ENCODE measurements at regions not wholly inside any gene's neighbourhood (a gene's known extent, or its start where the extent isn't known, plus 50 kb on each side); places are given as distances from the start of the nearest gene placed in this dataset.

GRCh38 chr3:95311272-95311671 lies 1248.4 kb downstream of the NSUN3 start:
- Histone ChIP-seq H3K4me1 (ENCODE audit: insufficient read depth, low read length) (no peaks in the 10 kb centered on the region), H3K27me3 (ENCODE audit: insufficient read depth, low read length) (no peaks in the 10 kb centered on the region), H3K27ac (ENCODE audit: low read depth, low read length) (no peak overlapping the region), H3K36me3 (ENCODE audit: insufficient read depth, low read length) (no peaks in the 10 kb centered on the region), H3K79me2 (ENCODE audit: insufficient read depth, low read length) (no peaks in the 10 kb centered on the region), H2AFZ (ENCODE audit: low read length) (no peak overlapping the region), H3K9me3 (ENCODE audit: low read depth, low read length) (no peaks in the 10 kb centered on the region), H3K4me3 (ENCODE audit: insufficient read depth, low read length) (no peak overlapping the region), H4K20me1 (ENCODE audit: insufficient read depth, low read length) (no peaks in the 10 kb centered on the region), H3K4me2 (ENCODE audit: insufficient read depth, low read length) (no peak overlapping the region)
- no peak for DNase-seq (ENCODE audit: insufficient read length, low spot score, missing footprints)
- no peak for TF ChIP-seq CTCF (IDR thresholded peaks at IDR 0.05; ENCODE audit: extremely low read depth, low read depth, low read length)

DNA sequence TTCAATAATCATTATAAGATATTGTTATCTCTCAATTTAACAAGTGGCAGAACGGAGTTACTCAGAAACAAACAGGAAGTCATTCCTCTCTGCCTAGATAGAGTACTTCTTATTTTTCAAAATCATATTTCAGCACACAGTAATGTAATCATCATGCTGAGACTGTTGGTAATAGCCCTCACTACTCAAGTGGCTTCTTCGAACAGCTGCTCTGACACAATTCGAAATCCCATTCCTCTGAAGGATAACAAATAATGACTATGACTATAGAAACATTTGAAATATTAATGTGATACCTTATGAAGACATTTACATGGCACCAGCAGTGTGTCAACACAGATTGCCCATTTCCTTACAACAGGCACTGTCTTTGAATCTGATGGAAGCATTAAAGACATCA lies 1249.8 kb downstream of the NSUN3 start:
- H3K4me3 ChIP-seq (ENCODE audit: insufficient read depth, low read length): no peak overlapping the region
- no peaks in the 10 kb centered on the region for H3K79me2 ChIP-seq (ENCODE audit: insufficient read depth, low read length)
- H3K4me2 ChIP-seq (ENCODE audit: insufficient read depth, low read length): no peak overlapping the region
- H3K36me3 ChIP-seq (ENCODE audit: insufficient read depth, low read length): no peaks in the 10 kb centered on the region
- no peak for TF ChIP-seq CTCF (IDR thresholded peaks at IDR 0.05; ENCODE audit: extremely low read depth, low read depth, low read length)
- no peaks in the 10 kb centered on the region for H4K20me1 ChIP-seq (ENCODE audit: insufficient read depth, low read length)
- no peaks in the 10 kb centered on the region for H3K9me3 ChIP-seq (ENCODE audit: low read depth, low read length)
- no peak for DNase-seq (ENCODE audit: insufficient read length, low spot score, missing footprints)
- H3K27ac ChIP-seq (ENCODE audit: low read depth, low read length): no peak overlapping the region
- H3K27me3 ChIP-seq (ENCODE audit: insufficient read depth, low read length): no peaks in the 10 kb centered on the region
- no peaks in the 10 kb centered on the region for H3K4me1 ChIP-seq (ENCODE audit: insufficient read depth, low read length)
- no peak overlapping the region for H2AFZ ChIP-seq (ENCODE audit: low read length)

DNA sequence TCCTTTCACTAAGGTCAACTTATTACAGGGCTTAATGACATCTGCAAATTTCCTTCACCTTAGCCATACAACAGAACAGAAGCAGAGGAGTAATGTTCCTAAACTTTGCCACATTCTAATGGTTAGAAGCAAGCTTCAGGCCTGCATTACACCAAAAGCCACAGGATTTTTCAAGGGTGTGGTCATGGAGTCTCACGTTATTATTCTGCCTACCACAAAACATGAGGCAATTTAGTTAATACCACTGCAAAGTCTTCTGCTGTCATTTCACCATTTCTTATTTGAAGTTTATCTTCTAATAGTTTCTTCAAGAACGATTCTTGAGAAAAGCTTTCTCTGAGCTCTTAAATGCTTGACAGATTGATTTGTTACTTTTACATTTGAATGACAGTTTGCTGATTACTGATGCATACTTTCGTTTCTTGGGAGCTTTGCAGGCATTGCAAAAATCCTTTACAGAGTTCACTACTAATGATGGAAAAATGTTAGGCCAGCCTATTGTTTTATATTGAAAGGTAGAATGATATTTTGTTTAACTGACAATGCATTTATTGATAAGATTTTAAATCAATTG lies 1257.1 kb downstream of the NSUN3 start:
- H3K4me3 ChIP-seq (ENCODE audit: insufficient read depth, low read length): no peak overlapping the region
- H4K20me1 ChIP-seq (ENCODE audit: insufficient read depth, low read length): no peaks in the 10 kb centered on the region
- H3K27me3 ChIP-seq (ENCODE audit: insufficient read depth, low read length): no peaks in the 10 kb centered on the region
- H3K36me3 ChIP-seq (ENCODE audit: insufficient read depth, low read length): no peaks in the 10 kb centered on the region
- no peaks in the 10 kb centered on the region for H3K79me2 ChIP-seq (ENCODE audit: insufficient read depth, low read length)
- H3K9me3 ChIP-seq (ENCODE audit: low read depth, low read length): no peaks in the 10 kb centered on the region
- no peak for DNase-seq (ENCODE audit: insufficient read length, low spot score, missing footprints)
- H2AFZ ChIP-seq (ENCODE audit: low read length): no peak overlapping the region
- H3K27ac ChIP-seq (ENCODE audit: low read depth, low read length): no peak overlapping the region
- H3K4me1 ChIP-seq (ENCODE audit: insufficient read depth, low read length): no peaks in the 10 kb centered on the region
- H3K4me2 ChIP-seq (ENCODE audit: insufficient read depth, low read length): no peak overlapping the region
- TF ChIP-seq CTCF (IDR thresholded peaks at IDR 0.05; ENCODE audit: extremely low read depth, low read depth, low read length): no peak

DNA sequence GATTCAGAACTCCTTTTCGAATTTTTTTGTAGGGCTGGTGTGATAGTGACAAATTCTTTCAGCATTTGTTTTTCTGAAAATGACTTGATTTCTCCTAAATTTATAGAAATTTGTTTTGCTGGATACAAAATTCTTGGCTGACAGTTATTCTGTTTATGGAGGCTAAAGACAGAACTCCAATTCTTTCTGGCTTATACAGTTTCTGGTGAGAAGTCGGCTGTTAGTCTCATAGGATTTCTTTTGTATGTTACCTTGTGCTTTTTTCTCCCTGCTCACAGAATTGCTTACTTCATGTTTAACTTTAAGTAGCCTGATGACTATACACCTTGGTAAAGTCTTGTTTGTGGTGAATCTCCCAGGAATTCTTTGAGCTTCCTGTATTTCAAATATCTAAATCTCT lies 1264.6 kb downstream of the NSUN3 start:
- DNase-seq (ENCODE audit: insufficient read length, low spot score, missing footprints): no peak
- Histone ChIP-seq H3K4me1 (ENCODE audit: insufficient read depth, low read length) (no peaks in the 10 kb centered on the region), H3K36me3 (ENCODE audit: insufficient read depth, low read length) (no peaks in the 10 kb centered on the region), H3K9me3 (ENCODE audit: low read depth, low read length) (peaks cover 2% of the 10 kb centered on the region), H4K20me1 (ENCODE audit: insufficient read depth, low read length) (no peaks in the 10 kb centered on the region), H3K27ac (ENCODE audit: low read depth, low read length) (no peak overlapping the region), H3K4me3 (ENCODE audit: insufficient read depth, low read length) (no peak overlapping the region), H3K27me3 (ENCODE audit: insufficient read depth, low read length) (no peaks in the 10 kb centered on the region), H2AFZ (ENCODE audit: low read length) (no peak overlapping the region), H3K79me2 (ENCODE audit: insufficient read depth, low read length) (no peaks in the 10 kb centered on the region), H3K4me2 (ENCODE audit: insufficient read depth, low read length) (no peak overlapping the region)
- TF ChIP-seq CTCF (IDR thresholded peaks at IDR 0.05; ENCODE audit: extremely low read depth, low read depth, low read length): no peak

Measured in osteoblast (primary cell).